ENCODE measurements at regions not wholly inside any gene's neighbourhood (a gene's known extent, or its start where the extent isn't known, plus 50 kb on each side); places are given as distances from the start of the nearest gene placed in this dataset.

DNA sequence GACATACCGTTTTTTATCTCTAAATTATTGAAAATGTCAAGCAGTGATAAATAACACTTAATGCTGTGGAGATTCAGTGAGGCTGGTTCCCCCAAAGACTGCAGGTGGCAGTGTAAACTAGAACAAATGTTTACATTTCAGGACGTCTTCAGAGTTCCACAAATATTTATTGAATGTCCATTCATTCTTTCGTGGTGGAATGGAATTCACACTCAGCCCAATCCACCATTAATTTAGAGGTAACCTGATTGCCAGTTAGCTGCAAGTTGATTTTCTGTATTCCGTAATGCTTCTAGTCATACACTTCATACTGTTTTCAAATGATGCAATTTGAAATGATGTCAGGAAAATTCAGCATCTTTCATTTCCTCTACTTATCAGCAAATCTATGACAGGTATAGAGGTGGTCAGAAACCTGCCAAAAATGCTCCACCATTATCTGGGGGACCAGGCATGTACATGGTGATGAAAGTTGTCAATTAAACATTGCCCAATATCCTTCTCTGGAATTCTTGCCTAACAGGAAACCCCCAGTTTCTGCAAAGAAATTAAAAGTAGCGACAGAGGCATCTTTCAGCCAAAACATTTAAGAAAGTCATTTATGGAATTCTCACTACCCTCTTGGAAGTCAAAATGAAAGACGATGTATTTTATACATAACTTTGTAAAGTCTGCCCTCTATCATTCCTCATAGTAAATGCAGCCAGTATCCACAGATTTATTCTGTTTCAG is 94.3 kb upstream of the BMAL1 start:
- H3K27me3 ChIP-seq (ENCODE audit: control insufficient read depth, insufficient read depth, low read length): no peaks in the 10 kb centered on the region; the same call in 1 of the 2 replicates
- in situ Hi-C loops (cut with HindIII; ENCODE audit: low pct_unique_long_range_greater_than_20kb, low sequenced_read_pairs): no loop called here
- ChIA-PET CTCF (no interaction called here), POLR2A (no interaction called here)
- H3K4me1 ChIP-seq (ENCODE audit: control insufficient read depth, insufficient read depth, low read length): no peaks in the 10 kb centered on the region
- ATAC-seq (peak; percentile 78), DNase-seq (ENCODE audit: low read depth, low spot score) (peak; percentile 24)
- no TSS peak for BruUV-seq (replicated peaks)
- intact Hi-C loops (cut with micrococcal nuclease; ENCODE audit: unreplicated experiment): loop anchor here (5.0 kb wide), 1 partner anchor 221 kb away; no protein-coding TSS in a partner anchor
- H3K36me3 ChIP-seq (ENCODE audit: control insufficient read depth, insufficient read depth, low read length): no peaks in the 10 kb centered on the region
- H3K27ac ChIP-seq (ENCODE audit: low read length): no peak overlapping the region
- no peak for TF ChIP-seq TCF7L2 (IDR thresholded peaks at IDR 0.05; ENCODE audit: low read depth, low read length)
- no peak for TF ChIP-seq POLR2AphosphoS5 (IDR thresholded peaks at IDR 0.05; ENCODE audit: low read depth, low read length)
- TF ChIP-seq, protein P1, sequence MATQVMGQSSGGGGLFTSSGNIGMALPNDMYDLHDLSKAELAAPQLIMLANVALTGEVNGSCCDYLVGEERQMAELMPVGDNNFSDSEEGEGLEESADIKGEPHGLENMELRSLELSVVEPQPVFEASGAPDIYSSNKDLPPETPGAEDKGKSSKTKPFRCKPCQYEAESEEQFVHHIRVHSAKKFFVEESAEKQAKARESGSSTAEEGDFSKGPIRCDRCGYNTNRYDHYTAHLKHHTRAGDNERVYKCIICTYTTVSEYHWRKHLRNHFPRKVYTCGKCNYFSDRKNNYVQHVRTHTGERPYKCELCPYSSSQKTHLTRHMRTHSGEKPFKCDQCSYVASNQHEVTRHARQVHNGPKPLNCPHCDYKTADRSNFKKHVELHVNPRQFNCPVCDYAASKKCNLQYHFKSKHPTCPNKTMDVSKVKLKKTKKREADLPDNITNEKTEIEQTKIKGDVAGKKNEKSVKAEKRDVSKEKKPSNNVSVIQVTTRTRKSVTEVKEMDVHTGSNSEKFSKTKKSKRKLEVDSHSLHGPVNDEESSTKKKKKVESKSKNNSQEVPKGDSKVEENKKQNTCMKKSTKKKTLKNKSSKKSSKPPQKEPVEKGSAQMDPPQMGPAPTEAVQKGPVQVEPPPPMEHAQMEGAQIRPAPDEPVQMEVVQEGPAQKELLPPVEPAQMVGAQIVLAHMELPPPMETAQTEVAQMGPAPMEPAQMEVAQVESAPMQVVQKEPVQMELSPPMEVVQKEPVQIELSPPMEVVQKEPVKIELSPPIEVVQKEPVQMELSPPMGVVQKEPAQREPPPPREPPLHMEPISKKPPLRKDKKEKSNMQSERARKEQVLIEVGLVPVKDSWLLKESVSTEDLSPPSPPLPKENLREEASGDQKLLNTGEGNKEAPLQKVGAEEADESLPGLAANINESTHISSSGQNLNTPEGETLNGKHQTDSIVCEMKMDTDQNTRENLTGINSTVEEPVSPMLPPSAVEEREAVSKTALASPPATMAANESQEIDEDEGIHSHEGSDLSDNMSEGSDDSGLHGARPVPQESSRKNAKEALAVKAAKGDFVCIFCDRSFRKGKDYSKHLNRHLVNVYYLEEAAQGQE (IDR thresholded peaks at IDR 0.05; ENCODE audit: insufficient read depth in 1 of 2, low read depth in 2 of 2, low read length in 1 of 2): no peak
- TF ChIP-seq, protein P2, sequence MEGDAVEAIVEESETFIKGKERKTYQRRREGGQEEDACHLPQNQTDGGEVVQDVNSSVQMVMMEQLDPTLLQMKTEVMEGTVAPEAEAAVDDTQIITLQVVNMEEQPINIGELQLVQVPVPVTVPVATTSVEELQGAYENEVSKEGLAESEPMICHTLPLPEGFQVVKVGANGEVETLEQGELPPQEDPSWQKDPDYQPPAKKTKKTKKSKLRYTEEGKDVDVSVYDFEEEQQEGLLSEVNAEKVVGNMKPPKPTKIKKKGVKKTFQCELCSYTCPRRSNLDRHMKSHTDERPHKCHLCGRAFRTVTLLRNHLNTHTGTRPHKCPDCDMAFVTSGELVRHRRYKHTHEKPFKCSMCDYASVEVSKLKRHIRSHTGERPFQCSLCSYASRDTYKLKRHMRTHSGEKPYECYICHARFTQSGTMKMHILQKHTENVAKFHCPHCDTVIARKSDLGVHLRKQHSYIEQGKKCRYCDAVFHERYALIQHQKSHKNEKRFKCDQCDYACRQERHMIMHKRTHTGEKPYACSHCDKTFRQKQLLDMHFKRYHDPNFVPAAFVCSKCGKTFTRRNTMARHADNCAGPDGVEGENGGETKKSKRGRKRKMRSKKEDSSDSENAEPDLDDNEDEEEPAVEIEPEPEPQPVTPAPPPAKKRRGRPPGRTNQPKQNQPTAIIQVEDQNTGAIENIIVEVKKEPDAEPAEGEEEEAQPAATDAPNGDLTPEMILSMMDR (IDR thresholded peaks at IDR 0.05): peak; percentile 52; the same call in 1 of the 2 replicates
- TF ChIP-seq SIN3A (IDR thresholded peaks at IDR 0.05; ENCODE audit: borderline replicate concordance, insufficient read depth, low read depth, low read length): no peak
- no peak overlapping the region for H3K4me3 ChIP-seq (ENCODE audit: low read depth in 2 of 2, low read length in 2 of 2)
- no peaks in the 10 kb centered on the region for H3K9me3 ChIP-seq (ENCODE audit: control insufficient read depth, insufficient read depth, low read depth, low read length)

DNA sequence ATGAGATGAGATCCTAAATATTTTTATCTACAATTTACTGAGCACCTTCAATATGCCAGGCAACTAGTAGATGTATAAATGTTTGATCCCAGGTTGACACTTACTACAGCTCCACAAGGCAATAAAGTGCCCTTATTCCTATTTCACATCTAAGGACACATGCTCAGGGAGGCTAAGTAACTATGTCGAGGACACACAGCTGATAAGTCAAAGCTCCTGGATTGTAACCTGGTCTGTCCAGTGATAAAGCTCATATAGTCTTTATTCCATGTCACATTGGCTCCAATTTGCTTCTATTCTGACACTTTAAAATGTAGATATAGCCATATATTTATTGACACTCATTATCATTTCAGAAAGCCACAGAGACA is 93.8 kb upstream of the BMAL1 start:
- ChIA-PET CTCF (no interaction called here), POLR2A (no interaction called here)
- no peaks in the 10 kb centered on the region for H3K36me3 ChIP-seq (ENCODE audit: control insufficient read depth, insufficient read depth, low read length)
- BruUV-seq (replicated peaks): no TSS peak
- no peak overlapping the region for H3K4me3 ChIP-seq (ENCODE audit: low read depth in 2 of 2, low read length in 2 of 2)
- no peak overlapping the region for H3K27ac ChIP-seq (ENCODE audit: low read length)
- H3K4me1 ChIP-seq (ENCODE audit: control insufficient read depth, insufficient read depth, low read length): no peaks in the 10 kb centered on the region
- no peak for TF ChIP-seq SIN3A (IDR thresholded peaks at IDR 0.05; ENCODE audit: borderline replicate concordance, insufficient read depth, low read depth, low read length)
- TF ChIP-seq TCF7L2 (IDR thresholded peaks at IDR 0.05; ENCODE audit: low read depth, low read length): no peak
- TF ChIP-seq, protein P1 (IDR thresholded peaks at IDR 0.05; ENCODE audit: insufficient read depth in 1 of 2, low read depth in 2 of 2, low read length in 1 of 2): no peak
- TF ChIP-seq, protein P2 (IDR thresholded peaks at IDR 0.05): peak; percentile 10; the same call in 1 of the 2 replicates
- DNase-seq (ENCODE audit: low read depth, low spot score) (no peak), ATAC-seq (no peak)
- H3K27me3 ChIP-seq (ENCODE audit: control insufficient read depth, insufficient read depth, low read length): no peaks in the 10 kb centered on the region; the same call in 1 of the 2 replicates
- in situ Hi-C loops (cut with HindIII; ENCODE audit: low pct_unique_long_range_greater_than_20kb, low sequenced_read_pairs): no loop called here
- intact Hi-C loops (cut with micrococcal nuclease; ENCODE audit: unreplicated experiment): loop anchor here (5.0 kb wide), 1 partner anchor 222 kb away; no protein-coding TSS in a partner anchor
- H3K9me3 ChIP-seq (ENCODE audit: control insufficient read depth, insufficient read depth, low read depth, low read length): no peaks in the 10 kb centered on the region

Measured in Panc1 (cell line).